GM19438 (cell line): ENCODE measurements at regions not wholly inside any gene's neighbourhood (a gene's known extent, or its start where the extent isn't known, plus 50 kb on each side); places are given as distances from the start of the nearest gene placed in this dataset.
"Not testable (repeated sequence)": the region's sequence is repeated elsewhere in the genome, so short reads cannot be mapped to it uniquely, and the experiment has no call there.

Experiments
- ATAC-seq: cut with Tn5 transposase; IDR thresholded peaks from one replicate; pipeline ENCODE4 v1.9.1; 2021; ENCODE audit warnings: low read depth; ENCODE audit not compliant: unreplicated experiment

- no peak for ATAC-seq
These were observed 183.2 kb upstream of the SFSWAP start for GRCh38 chr12:131527736-131528135.

- no peak for ATAC-seq
These were observed 182.7 kb upstream of the SFSWAP start for GRCh38 chr12:131528144-131528543.

DNA sequence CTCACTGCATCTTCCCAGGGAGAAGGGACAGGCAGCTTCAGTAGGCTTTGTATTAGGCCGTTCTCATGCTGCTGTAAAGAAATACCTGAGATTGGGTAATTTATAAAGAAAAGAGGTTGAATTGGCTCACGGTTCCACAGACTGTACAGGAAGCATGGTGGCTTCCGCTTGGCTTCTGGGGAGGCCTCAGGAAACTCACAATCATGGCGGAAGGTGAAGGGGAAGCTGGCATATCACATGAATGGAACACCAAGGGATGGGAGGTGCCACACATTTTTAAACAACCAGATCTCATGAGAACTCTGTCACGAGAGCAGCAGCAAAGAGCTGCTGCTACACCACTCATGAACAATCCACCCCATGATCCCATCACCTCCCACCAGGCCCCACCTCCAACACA is 182.2 kb upstream of the SFSWAP start:
- no peak for ATAC-seq

DNA sequence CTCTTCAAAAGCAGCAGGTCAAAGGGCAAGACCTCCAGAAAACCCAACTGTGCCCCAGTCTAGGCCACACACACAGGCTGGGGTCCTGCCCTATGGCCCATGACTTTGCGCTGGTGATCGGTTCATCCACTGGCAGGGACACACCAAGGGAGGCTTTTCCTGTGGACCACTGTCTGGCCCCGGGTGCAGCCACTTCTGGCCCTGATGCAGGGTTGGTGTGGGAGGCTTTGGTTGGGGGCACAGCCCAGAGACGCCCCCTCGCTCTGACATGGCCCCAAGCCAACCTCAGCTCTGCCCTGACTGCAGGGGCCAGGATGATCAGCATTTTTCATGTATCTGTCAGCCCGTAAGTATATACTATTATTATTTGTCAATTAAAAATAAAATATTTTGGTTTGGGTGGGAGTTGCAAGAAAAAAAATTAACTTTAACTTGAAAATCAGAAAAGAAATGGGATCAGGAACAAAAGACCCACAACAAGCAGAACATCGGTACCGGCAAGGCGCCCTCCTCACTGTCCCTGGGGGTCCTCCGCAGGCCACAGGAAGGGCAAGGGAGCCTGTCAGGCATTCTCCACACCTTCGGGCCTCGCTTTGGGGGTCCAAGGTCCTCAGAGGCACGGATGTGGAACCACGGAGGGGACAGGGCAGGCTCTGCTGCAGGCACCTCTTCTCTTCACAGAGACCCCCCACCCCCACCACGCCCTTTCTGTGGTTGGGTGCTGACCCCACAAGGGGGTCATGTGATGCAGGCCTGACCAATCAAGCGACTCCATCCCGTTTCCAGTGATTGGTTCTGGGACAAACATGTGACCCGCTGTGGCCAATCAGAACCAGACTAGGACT is 181.5 kb upstream of the SFSWAP start:
- ATAC-seq: no peak

- no peak for ATAC-seq
These were observed 180.9 kb upstream of the SFSWAP start for GRCh38 chr12:131530041-131530332.

- ATAC-seq: no peak
These were observed 180.5 kb upstream of the SFSWAP start for GRCh38 chr12:131530422-131530821.

- no peak for ATAC-seq
These were observed 177.8 kb upstream of the SFSWAP start for GRCh38 chr12:131533139-131533538.

GRCh38 chr12:131535779-131536178 is 175.1 kb upstream of the SFSWAP start:
- no peak for ATAC-seq

GRCh38 chr12:131536337-131536736 is 174.6 kb upstream of the SFSWAP start:
- no peak for ATAC-seq

GRCh38 chr12:131536766-131537165 is 174.1 kb upstream of the SFSWAP start:
- ATAC-seq: no peak

DNA sequence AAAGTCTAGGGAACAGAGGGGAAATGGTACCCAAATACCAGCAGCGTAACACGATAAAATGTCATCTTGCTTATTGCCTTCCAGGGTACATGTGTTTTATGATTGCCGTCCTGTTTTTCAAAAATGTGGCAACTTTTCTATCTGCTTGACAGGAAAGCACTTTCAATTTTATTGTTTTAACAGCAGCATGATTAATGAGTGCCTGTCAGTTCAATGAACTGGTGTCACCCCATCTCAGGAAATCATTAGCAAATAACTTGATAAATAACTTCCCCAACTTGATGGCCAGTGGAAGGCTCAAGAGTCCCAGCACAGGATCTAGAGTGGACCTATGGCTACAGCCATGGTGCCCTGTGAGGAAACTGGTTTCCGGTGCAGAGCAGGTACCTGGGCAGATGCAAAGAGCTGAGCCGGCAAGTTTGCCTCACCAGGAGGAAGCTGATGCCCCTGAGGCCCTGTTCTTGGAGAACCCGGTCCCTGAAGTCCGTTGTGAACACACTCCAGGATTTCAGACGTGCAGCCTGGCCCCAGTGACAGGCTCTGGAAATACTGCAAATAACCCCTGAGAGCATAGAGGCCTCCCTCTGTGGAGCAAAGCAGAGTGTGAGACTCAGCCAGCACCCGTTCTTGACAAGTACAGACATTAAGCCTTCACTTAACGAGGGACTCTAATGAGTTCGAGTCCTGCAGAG is 173.5 kb upstream of the SFSWAP start:
- ATAC-seq: no peak

- ATAC-seq: no peak
These were observed 171.5 kb upstream of the SFSWAP start for GRCh38 chr12:131539381-131539780.

DNA sequence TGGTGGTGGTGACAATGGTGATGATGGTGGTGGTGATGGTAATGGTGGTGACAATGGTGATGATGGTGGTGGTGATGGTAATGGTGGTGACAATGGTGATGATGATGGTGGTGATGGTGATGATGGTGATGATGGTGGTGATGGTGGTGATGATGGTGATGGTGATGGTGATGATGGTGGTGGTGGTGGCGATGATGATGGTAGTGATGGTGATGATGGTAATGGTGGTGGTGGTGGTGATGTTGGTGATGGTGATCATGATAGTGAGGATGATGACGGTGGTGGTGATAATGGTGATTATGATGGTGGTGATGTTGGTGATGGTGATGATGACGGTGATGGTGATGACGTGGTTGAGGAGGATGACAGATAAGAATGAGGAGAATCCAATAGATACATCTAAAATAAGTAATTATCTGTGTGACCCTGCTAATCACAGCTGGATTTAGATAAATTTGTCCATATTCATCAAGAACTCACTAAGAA is 170.7 kb upstream of the SFSWAP start:
- ATAC-seq: no peak

GRCh38 chr12:131541512-131541911 is 169.4 kb upstream of the SFSWAP start:
- ATAC-seq: not testable (repeated sequence)

GRCh38 chr12:131542351-131542750 is 168.5 kb upstream of the SFSWAP start:
- no peak for ATAC-seq

DNA sequence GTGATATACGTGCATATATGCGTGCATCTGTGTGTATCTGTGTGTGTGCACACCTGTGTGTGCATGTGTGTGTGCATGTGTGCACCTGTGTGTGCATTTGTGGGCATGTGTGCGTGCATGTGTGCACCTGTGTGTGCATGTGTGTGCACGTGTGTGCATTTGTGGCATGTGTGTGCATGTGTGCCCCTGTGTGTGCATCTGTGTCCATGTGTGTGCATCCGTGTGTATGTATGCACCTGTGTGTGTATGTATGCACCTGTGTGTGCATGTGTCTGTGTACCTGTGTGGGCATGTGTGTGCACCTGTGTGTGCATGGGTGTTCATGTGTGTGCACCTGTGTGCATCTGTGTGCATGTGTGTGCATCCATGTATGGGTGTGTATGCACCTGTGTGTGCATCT is 167.8 kb upstream of the SFSWAP start:
- ATAC-seq: no peak

DNA sequence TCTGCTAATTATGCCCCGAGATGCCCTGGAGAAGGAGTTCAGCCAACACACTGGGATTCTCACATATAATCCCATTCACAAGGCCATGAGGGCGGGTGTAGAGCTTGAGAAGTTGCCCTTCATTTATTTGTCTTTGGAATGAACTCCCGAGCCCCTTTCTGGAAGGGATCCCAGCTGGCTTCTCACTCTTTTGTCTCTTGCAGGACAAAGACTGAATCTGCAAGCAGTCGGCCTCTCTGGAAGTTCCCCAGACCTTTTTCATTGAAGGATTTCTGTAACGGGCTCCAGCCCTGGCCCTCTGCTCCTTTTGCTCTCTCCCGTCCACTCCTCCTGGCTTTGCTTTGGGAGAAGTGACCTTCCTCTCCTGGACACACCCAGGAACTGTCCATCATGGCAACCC is 163.3 kb upstream of the SFSWAP start:
- ATAC-seq: no peak

- no peak for ATAC-seq
These were observed 160.8 kb upstream of the SFSWAP start for GRCh38 chr12:131550121-131550520.

- no peak for ATAC-seq
These were observed 159.0 kb upstream of the SFSWAP start for GRCh38 chr12:131551675-131552491.

DNA sequence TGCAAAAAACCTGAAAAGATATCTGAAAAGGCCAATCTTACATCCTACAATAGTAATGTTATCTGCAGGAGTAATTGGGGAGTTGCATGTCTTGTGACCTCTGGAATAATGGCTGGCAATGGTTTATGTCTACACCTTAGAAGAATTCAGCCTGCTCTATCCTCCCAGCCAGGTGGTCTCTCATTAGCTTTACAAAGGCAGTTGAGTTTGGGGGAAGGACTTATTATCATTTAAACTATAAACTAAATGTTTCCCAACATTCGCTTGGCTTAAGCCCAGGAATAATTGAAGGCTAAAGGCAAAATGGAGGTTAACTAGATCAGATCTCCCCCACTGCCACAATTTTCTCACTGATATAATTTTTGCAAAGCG is 158.4 kb upstream of the SFSWAP start:
- ATAC-seq: no peak

DNA sequence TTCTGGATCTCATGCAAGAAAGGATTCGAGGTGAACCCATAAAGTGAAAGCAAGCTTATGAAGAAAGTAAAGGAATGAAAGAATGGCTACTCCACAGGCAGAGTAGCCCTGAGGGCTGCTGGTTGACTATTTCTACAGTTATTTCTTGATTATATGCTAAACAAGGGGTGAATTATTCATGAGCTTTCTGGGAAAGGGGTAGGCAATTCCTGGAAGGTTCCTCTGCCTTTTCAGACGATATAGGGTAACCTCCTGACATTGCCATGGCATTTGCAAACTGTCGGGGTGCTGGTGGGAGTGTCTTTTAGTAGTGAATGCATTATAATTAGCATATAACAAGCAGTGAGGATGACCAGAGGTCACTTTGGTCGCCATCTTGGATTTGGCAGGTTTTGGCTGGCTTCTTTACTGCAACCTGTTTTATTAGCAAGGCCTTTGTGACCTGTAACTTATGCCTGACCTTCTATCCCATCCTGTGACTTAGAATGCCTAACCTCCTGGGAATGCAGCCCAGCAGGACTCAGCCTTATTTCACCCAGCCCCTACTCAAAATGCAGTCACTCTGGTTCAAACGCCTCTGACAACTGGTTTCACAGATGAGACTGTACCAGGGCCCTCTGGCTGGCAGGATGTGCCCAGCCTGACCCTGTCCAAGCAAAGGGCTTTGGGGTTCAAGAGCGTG is 157.7 kb upstream of the SFSWAP start:
- no peak for ATAC-seq
